GM21786 (cell line): ENCODE measurements at regions not wholly inside any gene's neighbourhood (a gene's known extent, or its start where the extent isn't known, plus 50 kb on each side); places are given as distances from the start of the nearest gene placed in this dataset.

ENCODE experiments used
- ATAC-seq: cut with Tn5 transposase; IDR thresholded peaks from one replicate; pipeline ENCODE4 v1.9.1; 2021; ENCODE audit not compliant: unreplicated experiment

GRCh38 chr18:38009320-38009719 lies 443.7 kb upstream of the CELF4 start:
- no peak for ATAC-seq

GRCh38 chr18:38007676-38008330 lies 442.2 kb upstream of the CELF4 start:
- ATAC-seq, result no peak

GRCh38 chr18:38007026-38007425 lies 441.4 kb upstream of the CELF4 start:
- ATAC-seq, result no peak

GRCh38 chr18:38006541-38006940 lies 440.9 kb upstream of the CELF4 start:
- ATAC-seq, result no peak

GRCh38 chr18:37997695-37998094 lies 432.1 kb upstream of the CELF4 start:
- ATAC-seq, result no peak

GRCh38 chr18:37987901-37988300 lies 422.3 kb upstream of the CELF4 start:
- ATAC-seq, result no peak

- ATAC-seq, result no peak
Measured at GRCh38 chr18:37986665-37987064, 421.1 kb upstream of the CELF4 start.

GRCh38 chr18:37985126-37985525 lies 419.5 kb upstream of the CELF4 start:
- no peak for ATAC-seq

GRCh38 chr18:37980556-37980955 lies 415.0 kb upstream of the CELF4 start:
- ATAC-seq, result no peak

GRCh38 chr18:37975446-37975845 lies 409.8 kb upstream of the CELF4 start:
- no peak for ATAC-seq

- no peak for ATAC-seq
Measured at GRCh38 chr18:37967261-37967660, 401.7 kb upstream of the CELF4 start.

- no peak for ATAC-seq
Measured at GRCh38 chr18:37965572-37965970, 400.0 kb upstream of the CELF4 start.

- no peak for ATAC-seq
Measured at GRCh38 chr18:37964885-37965571, 399.4 kb upstream of the CELF4 start.

GRCh38 chr18:37963837-37964236 lies 398.2 kb upstream of the CELF4 start:
- ATAC-seq, result no peak

GRCh38 chr18:37962316-37962966 lies 396.8 kb upstream of the CELF4 start:
- no peak for ATAC-seq

- ATAC-seq, result no peak
Measured at GRCh38 chr18:37958499-37958898, 392.9 kb upstream of the CELF4 start.

GRCh38 chr18:37956902-37957301 lies 391.3 kb upstream of the CELF4 start:
- ATAC-seq, result no peak

GRCh38 chr18:37956020-37956419 lies 390.4 kb upstream of the CELF4 start:
- no peak for ATAC-seq

- ATAC-seq, result no peak
Measured at GRCh38 chr18:37955201-37955600, 389.6 kb upstream of the CELF4 start.

GRCh38 chr18:37953876-37954275 lies 388.3 kb upstream of the CELF4 start:
- ATAC-seq, result no peak

GRCh38 chr18:37948471-37948870 lies 382.9 kb upstream of the CELF4 start:
- ATAC-seq, result no peak

GRCh38 chr18:37946324-37946723 lies 380.7 kb upstream of the CELF4 start:
- no peak for ATAC-seq
